Lower leg skin (tissue), 3 donors: ENCODE measurements at regions not wholly inside any gene's neighbourhood (a gene's known extent, or its start where the extent isn't known, plus 50 kb on each side); places are given as distances from the start of the nearest gene placed in this dataset.

ENCODE experiments used
- POLR2A ChIP-seq, 2 donors: fragments of 450-650 bp; IDR thresholded peaks; one replicate each; pipeline ENCODE4 v1.6.1; 2016 to 2017; ENCODE audit warnings: antibody characterized with exemption in 2 of 2, mild to moderate bottlenecking in 1 of 2, moderate library complexity in 1 of 2
- TF ChIP-seq, protein P1 (sequence below), 3 donors: fragments of 450-650 bp; IDR thresholded peaks; one replicate each; pipeline ENCODE4 v1.5.1; 2016; ENCODE audit warnings: antibody characterized with exemption in 3 of 3, mild to moderate bottlenecking in 3 of 3, moderate library complexity in 2 of 3

DNA sequence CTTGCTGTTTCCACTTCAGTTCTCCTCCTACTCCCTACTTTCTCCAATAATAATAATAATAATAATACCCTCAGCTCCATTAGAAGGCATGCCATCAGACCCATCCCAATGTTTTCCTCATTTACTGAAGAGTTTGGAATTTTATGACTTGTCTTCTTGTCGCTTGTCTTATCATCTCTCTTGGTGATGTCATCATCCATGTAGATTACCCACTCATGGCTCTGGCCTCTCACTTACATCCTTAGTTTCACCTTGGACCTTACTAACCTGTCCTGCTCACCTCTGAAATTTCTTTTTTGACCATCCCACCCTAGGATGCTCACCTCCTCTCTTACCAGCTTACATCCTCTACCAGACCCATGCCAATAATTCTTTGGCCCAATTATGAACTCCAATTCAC, 329.3 kb downstream of the ACTL7B start:
- TF ChIP-seq, protein P1, sequence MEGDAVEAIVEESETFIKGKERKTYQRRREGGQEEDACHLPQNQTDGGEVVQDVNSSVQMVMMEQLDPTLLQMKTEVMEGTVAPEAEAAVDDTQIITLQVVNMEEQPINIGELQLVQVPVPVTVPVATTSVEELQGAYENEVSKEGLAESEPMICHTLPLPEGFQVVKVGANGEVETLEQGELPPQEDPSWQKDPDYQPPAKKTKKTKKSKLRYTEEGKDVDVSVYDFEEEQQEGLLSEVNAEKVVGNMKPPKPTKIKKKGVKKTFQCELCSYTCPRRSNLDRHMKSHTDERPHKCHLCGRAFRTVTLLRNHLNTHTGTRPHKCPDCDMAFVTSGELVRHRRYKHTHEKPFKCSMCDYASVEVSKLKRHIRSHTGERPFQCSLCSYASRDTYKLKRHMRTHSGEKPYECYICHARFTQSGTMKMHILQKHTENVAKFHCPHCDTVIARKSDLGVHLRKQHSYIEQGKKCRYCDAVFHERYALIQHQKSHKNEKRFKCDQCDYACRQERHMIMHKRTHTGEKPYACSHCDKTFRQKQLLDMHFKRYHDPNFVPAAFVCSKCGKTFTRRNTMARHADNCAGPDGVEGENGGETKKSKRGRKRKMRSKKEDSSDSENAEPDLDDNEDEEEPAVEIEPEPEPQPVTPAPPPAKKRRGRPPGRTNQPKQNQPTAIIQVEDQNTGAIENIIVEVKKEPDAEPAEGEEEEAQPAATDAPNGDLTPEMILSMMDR (IDR thresholded peaks at IDR 0.05) = no peak
- no peak for TF ChIP-seq POLR2A (IDR thresholded peaks at IDR 0.05)
